ENCODE measurements at regions not wholly inside any gene's neighbourhood (a gene's known extent, or its start where the extent isn't known, plus 50 kb on each side); places are given as distances from the start of the nearest gene placed in this dataset.

DNA sequence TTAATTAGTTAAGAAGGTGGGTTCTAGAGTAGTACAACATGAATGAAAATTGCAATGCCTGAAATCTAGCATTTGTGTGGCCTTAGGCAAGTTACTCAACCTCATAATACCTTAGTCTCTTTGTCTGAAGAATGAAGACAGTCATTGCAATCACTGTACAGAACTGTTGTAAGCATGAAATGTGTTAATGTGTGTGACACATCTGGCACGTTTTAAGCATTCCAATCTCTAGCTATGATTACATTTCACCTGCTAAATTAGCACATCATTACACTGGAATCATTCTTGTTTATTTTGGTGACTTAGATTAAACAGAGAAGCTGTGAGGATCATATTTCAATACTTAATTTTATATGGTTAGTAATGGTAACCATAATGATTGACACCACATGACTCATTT lies 629.7 kb upstream of the KIF2B start:
- Histone ChIP-seq H3K23ac (ENCODE audit: low read depth, low read length) (no peak overlapping the region), H4K91ac (ENCODE audit: insufficient read depth, low read depth, low read length) (no peak overlapping the region), H4K20me1 (ENCODE audit: insufficient read depth, low read length) (no peaks in the 10 kb centered on the region), H2AK5ac (ENCODE audit: low read depth, low read length) (no peak overlapping the region), H3K56ac (ENCODE audit: extremely low read depth, insufficient read depth, low read length) (no peak overlapping the region), H3K9ac (ENCODE audit: low read depth, low read length) (no peak overlapping the region), H3K4ac (ENCODE audit: low read depth, low read length) (no peak overlapping the region), H3K4me1 (ENCODE audit: control insufficient read depth, insufficient read depth, low read length) (no peaks in the 10 kb centered on the region), H2AK9ac (replicated peaks; ENCODE audit: low read depth, low read length, poor library complexity) (no peak overlapping the region), H4K5ac (ENCODE audit: low read depth, low read length) (no peak overlapping the region), H3K9me1 (ENCODE audit: insufficient read depth, low read length) (no peaks in the 10 kb centered on the region), H2BK5ac (ENCODE audit: low read depth, low read length, poor library complexity, severe bottlenecking) (no peak overlapping the region), H3K18ac (ENCODE audit: low read depth, low read length) (no peak overlapping the region), H3K36me3 (ENCODE audit: control insufficient read depth, insufficient read depth, low read length) (no peaks in the 10 kb centered on the region), H2AFZ (replicated peaks; ENCODE audit: low read length, poor library complexity) (no peak overlapping the region), H2BK120ac (ENCODE audit: low read depth, low read length) (no peak overlapping the region), H3K4me2 (ENCODE audit: low read depth, low read length) (no peak overlapping the region), H3K27me3 (ENCODE audit: control insufficient read depth, insufficient read depth, low read length) (no peaks in the 10 kb centered on the region), H3K27ac (ENCODE audit: insufficient read depth, low read length) (no peak overlapping the region), H3K9me3 (ENCODE audit: control insufficient read depth, insufficient read depth, low read length) (peaks cover 8% of the 10 kb centered on the region; the same call in 1 of the 2 replicates), H3K4me3 (ENCODE audit: insufficient read depth, low read depth, low read length) (no peak overlapping the region), H3K14ac (replicated peaks; ENCODE audit: low read depth, low read length) (no peak overlapping the region), H3K79me1 (ENCODE audit: low read depth in 1 of 2, low read length in 2 of 2) (no peaks in the 10 kb centered on the region), H2BK20ac (ENCODE audit: low read depth, low read length) (no peak overlapping the region), H4K8ac (ENCODE audit: low read depth in 2 of 2, low read length in 2 of 2) (no peak overlapping the region), H2BK15ac (ENCODE audit: low read depth, low read length) (no peak overlapping the region)
- no CpG with 5 or more reads among the region's 1 CpG for WGBS, 2 experiments (ENCODE audit: extremely low coverage in 2 of 2, insufficient read length in 1 of 2)
- intact Hi-C loops (cut with micrococcal nuclease): no loop called here
- ATAC-seq (ENCODE audit: low read depth): no peak
- dilution Hi-C loops (cut with HindIII; ENCODE audit: low sequenced_read_pairs, unreplicated experiment): no loop called here
- no peak for DNase-seq
- ChIA-PET CTCF (no interaction called here), POLR2A (ENCODE audit: unreplicated experiment) (no interaction called here)
- BruUV-seq (replicated peaks): no TSS peak
- TF ChIP-seq MAZ (IDR thresholded peaks at IDR 0.05; ENCODE audit: borderline replicate concordance, low read depth, low read length): no peak
- no peak for TF ChIP-seq NFE2L2 (IDR thresholded peaks at IDR 0.05; ENCODE audit: low read depth, low read length)
- TF ChIP-seq SMC3 (IDR thresholded peaks at IDR 0.05; ENCODE audit: low read depth, low read length): no peak
- no peak for TF ChIP-seq CHD1 (IDR thresholded peaks at IDR 0.05; ENCODE audit: low read depth, low read length)
- TF ChIP-seq POLR2A (IDR thresholded peaks at IDR 0.05; ENCODE audit: low read depth, low read length): no peak
- in situ Hi-C loops (cut with MboI; ENCODE audit: low sequenced_read_pairs): no loop called here

Measured in IMR-90 (cell line).